ENCODE measurements at regions not wholly inside any gene's neighbourhood (a gene's known extent, or its start where the extent isn't known, plus 50 kb on each side); places are given as distances from the start of the nearest gene placed in this dataset.

- DNase-seq: no peak
Observed at GRCh38 chr14:96638041-96638855, 136.1 kb downstream of the PAPOLA start.

DNA sequence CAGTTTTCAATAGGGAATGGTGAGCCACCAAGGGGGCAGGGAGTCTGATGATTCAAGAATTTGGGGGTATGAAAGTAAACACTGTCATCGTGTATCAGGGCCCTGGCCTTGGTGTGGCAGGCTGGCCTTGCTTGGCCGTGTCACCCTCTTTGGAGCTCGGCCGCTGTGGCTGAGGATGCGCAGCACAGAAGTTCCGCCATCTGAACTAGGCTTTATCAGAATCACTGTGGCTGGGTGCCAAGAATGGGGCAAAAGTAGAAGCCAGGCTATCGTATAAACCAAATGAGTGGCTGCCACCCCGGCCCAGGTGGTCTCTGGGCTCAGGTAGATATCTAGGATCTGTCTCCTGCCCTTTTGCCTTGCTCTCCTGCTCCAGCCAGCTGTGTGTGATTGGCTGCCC is 137.4 kb downstream of the PAPOLA start:
- no peak for DNase-seq

- DNase-seq: no peak
Observed at GRCh38 chr14:96648506-96649326, 146.5 kb downstream of the PAPOLA start.

DNA sequence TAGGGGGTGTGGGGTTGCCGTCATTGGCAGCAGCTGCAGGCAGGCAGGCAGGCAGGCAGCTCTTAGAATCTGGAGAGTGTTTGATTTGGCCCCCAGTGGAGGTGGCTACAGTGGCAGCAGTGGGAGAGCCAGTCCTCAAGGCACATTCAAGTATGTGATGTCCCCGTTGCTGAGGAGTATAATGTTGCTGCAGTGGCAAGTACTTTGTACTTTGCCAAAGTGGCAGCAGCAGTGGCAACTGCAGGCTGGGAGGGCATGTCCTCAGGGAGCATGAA is 147.1 kb downstream of the PAPOLA start:
- DNase-seq: no peak

GRCh38 chr14:96653597-96653996 is 143.6 kb upstream of the VRK1 start:
- DNase-seq: no peak

DNA sequence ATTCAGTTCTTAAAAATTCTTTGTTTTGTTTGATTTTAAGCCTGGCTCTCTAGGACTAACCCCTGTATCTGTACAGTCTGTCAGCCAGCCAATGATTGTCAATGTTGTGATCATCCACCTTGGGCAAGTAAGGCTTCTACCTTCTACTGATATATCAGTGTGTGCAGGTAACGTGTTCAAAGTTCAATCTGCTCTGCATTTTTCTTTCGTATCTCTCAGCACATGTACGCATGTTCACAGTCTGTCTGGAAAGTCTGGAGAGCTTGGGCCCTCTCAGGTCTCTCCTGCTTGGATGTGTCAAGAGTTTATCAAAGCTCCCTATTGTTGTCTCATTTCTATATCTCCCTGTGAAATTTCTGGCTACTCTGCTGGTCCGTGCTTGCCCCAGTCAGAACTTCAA is 138.6 kb upstream of the VRK1 start:
- no peak for DNase-seq

- no peak for DNase-seq
Observed at GRCh38 chr14:96660123-96660522, 137.1 kb upstream of the VRK1 start.

- no peak for DNase-seq
Observed at GRCh38 chr14:96660667-96661066, 136.5 kb upstream of the VRK1 start.

DNA sequence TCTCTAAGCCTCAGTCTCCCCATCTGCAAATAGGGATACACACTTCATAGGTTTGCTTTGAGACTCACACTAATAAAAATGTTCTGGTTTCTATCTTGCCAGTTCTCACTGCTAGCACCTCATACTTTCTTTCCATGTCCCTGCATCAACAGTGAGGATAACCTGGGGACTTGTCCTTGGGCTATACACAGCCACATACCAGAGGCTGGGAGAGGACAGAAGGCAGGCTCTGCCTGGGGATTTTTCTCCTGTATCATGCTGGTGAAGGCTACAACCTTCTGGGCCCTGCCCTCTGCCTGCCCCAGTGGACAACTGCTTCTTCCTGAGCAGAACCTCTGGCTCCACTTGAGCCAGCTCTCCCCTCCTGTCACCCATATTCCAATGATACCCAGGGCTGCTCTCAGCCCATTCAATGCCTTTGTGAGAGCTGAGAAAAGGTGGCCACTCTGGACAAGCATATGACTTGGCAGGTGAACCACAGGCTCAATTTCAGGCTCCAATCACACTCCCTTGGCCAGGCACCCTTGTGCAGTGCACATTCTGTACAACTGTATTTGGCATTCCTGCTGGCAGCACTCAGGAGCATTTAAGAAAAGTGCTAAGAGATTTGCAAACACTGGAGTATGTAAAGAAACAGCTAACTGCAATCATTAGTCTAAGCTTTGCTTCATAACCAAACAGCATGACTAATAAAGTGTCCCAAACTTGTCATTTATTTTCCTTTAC is 135.8 kb upstream of the VRK1 start:
- DNase-seq: no peak

DNA sequence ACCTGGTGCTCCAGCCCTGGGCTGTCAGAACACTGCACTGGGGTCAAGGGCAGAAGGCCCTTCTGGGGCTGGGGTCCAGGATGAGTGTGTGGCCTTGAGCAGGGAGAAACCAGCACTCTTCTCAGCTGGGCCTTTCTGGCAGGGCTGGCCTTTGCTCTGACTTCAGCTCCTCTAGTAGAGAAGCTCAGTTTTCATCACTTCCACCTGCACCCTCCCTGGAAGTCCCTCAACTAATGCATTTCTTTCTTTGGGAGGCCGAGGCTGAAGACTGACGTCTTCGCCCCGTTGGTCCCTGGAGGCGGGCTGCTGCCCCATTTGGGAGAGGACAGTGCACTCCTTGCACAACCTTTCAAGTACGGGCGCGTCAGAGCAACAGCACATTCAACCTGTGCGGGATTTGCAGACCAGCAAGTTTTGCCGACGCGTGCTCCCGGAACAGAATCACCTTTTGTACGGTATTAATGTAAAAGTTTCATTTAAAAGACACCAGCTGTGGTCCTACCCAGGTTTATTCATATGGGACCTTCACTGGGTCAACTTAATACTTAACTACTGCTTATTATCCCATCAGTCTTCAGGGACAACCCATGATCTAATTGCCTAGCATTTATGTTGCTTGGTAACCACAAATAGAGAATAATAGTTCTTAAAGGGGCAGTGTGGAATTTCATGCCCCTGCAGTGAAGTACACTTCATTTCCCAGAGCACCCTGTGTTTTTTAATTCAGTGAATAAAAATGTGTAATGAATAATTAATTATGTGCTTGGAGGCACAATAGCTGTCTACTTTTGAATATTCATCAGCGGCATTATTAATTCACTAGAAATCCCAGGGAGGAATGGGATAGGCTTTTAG is 134.8 kb upstream of the VRK1 start:
- no peak for DNase-seq

- no peak for DNase-seq
Observed at GRCh38 chr14:96663076-96663475, 134.1 kb upstream of the VRK1 start.

- DNase-seq: no peak
Observed at GRCh38 chr14:96663491-96664067, 133.6 kb upstream of the VRK1 start.

- DNase-seq: no peak
Observed at GRCh38 chr14:96666088-96666487, 131.1 kb upstream of the VRK1 start.

DNA sequence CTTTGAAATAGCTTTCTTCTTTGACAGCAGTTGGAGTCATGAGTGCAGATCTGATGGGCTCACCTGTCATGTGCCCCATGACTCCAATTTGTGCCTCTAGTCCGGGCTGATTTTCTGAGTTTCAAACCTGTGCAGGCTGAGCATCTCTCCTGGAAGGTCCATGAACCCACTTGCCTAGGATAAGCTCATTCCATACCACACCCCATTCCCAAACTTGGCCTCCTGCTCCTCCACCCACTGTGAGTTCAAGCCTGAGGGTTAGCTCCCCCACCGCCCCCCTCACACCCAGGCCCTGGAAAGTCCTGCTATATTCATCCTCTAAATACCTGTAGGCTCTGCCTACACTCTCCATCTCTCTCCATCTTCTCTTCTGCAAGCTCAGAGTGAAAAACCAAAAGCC is 126.8 kb upstream of the VRK1 start:
- DNase-seq: no peak

GRCh38 chr14:96671218-96671617 is 126.0 kb upstream of the VRK1 start:
- DNase-seq: no peak

GRCh38 chr14:96673706-96674105 is 123.5 kb upstream of the VRK1 start:
- no peak for DNase-seq

GRCh38 chr14:96674121-96674520 is 123.1 kb upstream of the VRK1 start:
- DNase-seq: no peak

DNA sequence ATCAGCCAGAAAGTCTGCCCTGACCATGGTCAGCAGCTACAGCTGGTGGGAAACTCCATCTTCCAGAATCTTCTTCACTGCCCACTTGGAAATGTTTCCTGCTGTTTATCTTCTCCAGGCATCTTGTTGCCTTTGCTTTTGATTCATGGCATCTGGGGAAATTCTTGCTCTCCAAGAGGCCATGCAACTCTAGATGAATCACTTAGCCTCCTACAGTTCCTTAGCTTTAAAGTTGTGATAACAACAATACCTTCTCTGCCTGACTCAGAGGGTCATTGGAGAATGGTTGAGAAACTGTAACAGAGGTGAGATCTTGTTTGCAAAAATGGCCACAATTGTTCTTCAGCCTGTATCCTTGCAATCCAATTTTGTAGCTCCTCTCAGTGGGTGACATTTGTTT is 121.0 kb upstream of the VRK1 start:
- no peak for DNase-seq

GRCh38 chr14:96681829-96682228 is 115.4 kb upstream of the VRK1 start:
- no peak for DNase-seq

DNA sequence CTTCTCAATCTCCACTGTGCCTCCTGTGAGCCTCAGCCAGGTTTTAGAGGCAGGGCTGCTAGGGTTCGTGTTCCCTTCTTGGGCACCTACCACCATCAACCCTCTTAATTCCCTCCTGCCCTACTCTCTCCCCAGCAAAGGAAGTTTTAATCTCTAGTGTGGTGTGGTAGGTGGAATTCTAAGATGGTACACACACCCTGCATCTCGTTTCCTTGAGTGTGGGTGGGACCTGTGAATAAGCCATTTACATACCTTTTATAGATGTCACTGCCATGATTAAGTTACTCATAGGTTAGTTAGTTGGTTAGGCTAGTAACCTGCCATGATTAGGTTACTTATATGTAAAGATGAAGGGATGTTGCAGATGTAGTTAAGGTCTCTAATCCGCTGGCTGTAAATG is 114.8 kb upstream of the VRK1 start:
- DNase-seq: no peak

GRCh38 chr14:96683562-96684289 is 113.5 kb upstream of the VRK1 start:
- DNase-seq: no peak

DNA sequence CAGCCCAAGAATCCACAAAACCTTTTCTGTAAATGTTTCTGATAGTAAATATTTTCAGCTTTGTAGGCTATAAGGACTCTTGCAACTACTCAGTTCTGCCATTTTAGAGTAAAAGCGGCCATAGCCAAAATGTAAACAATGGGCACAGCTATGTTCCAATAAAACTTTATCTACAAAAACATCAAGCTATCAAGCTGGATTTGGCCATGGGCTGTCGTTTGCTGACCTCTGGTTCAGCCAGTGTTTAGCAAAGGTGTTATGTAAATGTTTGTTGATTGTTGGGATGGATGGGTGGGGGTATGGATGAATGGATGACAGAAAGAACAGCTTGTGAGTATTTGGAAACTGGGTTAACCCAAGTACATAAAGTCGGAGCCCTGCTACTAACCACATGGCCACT is 111.1 kb upstream of the VRK1 start:
- DNase-seq: no peak
